Endothelial cell of umbilical vein (primary cell): ENCODE measurements at regions not wholly inside any gene's neighbourhood (a gene's known extent, or its start where the extent isn't known, plus 50 kb on each side); places are given as distances from the start of the nearest gene placed in this dataset.
"Not testable (repeated sequence)": the region's sequence is repeated elsewhere in the genome, so short reads cannot be mapped to it uniquely, and the experiment has no call there.

Experiments
- BruUV-seq: library from RNA; stranded (reverse); fragments of 400-500 nt; replicated peaks from 2 replicates; lab custom pipeline; 2021; lab: Mats Ljungman, UMichigan
- CTCF ChIA-PET: fragments of 300-600, 350-600 bp; sonication (Branson Sonifier 250); formaldehyde crosslinking; loops from one replicate; lab custom pipeline; 2021; ENCODE audit warnings: antibody characterized with exemption, inconsistent platforms; lab: Charles Lee
- POLR2A ChIA-PET: fragments of 300-600, 350-600 bp; sonication (Branson Sonifier 250); formaldehyde crosslinking; loops from one replicate; lab custom pipeline; 2021; ENCODE audit warnings: antibody characterized with exemption, inconsistent platforms; lab: Charles Lee
- DNase-seq: peaks from one replicate; pipeline ENCODE4 v3.0.0-alpha.2; 2011; ENCODE audit warnings: low read depth, low spot score
- FAIRE-seq: peaks from 2 replicates; lab custom pipeline; 2011; peaks lifted over from hg19 to GRCh38; lab: Jason Lieb, UNC
- H2AFZ ChIP-seq: 2 replicates; pipeline ENCODE4 v1.6.0; 2012; ENCODE audit warnings: low read depth, low read length, control low read depth, inconsistent platforms
- H3K27ac ChIP-seq: 2 replicates; pipeline ENCODE4 v1.5.1; 2011; ENCODE audit warnings: low read depth, mild to moderate bottlenecking, control low read depth, low read length, moderate library complexity; ENCODE audit not compliant: insufficient read depth
- H3K27me3 ChIP-seq, 2 experiments: 2 replicates each; pipeline versions ENCODE4 v1.6.0 to v1.6.1; 2011; ENCODE audit warnings: low read length in 2 of 2, mixed read lengths in 1 of 2; ENCODE audit not compliant: control insufficient read depth in 2 of 2, insufficient read depth in 2 of 2
- H3K36me3 ChIP-seq, 2 experiments: 2 replicates in 1 of 2; 3 replicates in 1 of 2; pipeline ENCODE4 v1.5.1; 2011; ENCODE audit warnings: low read length in 2 of 2, mild to moderate bottlenecking in 1 of 2, moderate library complexity in 1 of 2; ENCODE audit not compliant: control insufficient read depth in 2 of 2, insufficient read depth in 2 of 2; ENCODE audit errors: extremely low read depth in 1 of 2
- H3K4me1 ChIP-seq: 3 replicates; pipeline ENCODE4 v1.5.1; 2011; ENCODE audit warnings: mild to moderate bottlenecking, low read length; ENCODE audit not compliant: control insufficient read depth, insufficient read depth; ENCODE audit errors: extremely low read depth
- H3K4me2 ChIP-seq: 2 replicates; pipeline ENCODE4 v1.6.1; 2011; ENCODE audit warnings: low read length, control low read depth, mixed read lengths; ENCODE audit not compliant: insufficient read depth
- H3K4me3 ChIP-seq, 3 experiments: fragments of 200-600 bp in 1 of 3; sonication (generic), shearing (Covaris generic) in 1 of 3; replicated peaks in 1 of 3; 2 replicates each; pipeline ENCODE4 v1.5.1; 2011 to 2016; ENCODE audit warnings: control low read depth in 3 of 3, low read length in 3 of 3, mild to moderate bottlenecking in 2 of 3, inconsistent platforms in 1 of 3, low read depth in 1 of 3, moderate library complexity in 1 of 3; ENCODE audit not compliant: insufficient read depth in 1 of 3
- H3K79me2 ChIP-seq: 2 replicates; pipeline ENCODE4 v1.6.0; 2012; ENCODE audit warnings: low read length, inconsistent platforms; ENCODE audit not compliant: control insufficient read depth, insufficient read depth
- H3K9ac ChIP-seq: replicated peaks from 2 replicates; pipeline ENCODE3; 2011; ENCODE audit warnings: low read length, control low read depth; ENCODE audit not compliant: insufficient read depth; ENCODE audit errors: extremely low read depth
- H3K9me1 ChIP-seq: replicated peaks from 3 replicates; pipeline ENCODE4 v1.6.0; 2011; ENCODE audit warnings: mild to moderate bottlenecking, low read length; ENCODE audit not compliant: control insufficient read depth, insufficient read depth; ENCODE audit errors: extremely low read depth
- H3K9me3 ChIP-seq: replicated peaks from 2 replicates; pipeline ENCODE4 v1.5.1; 2012; ENCODE audit warnings: low read length, inconsistent platforms; ENCODE audit not compliant: control insufficient read depth, insufficient read depth
- H4K20me1 ChIP-seq: replicated peaks from 2 replicates; pipeline ENCODE3; 2011; ENCODE audit warnings: mild to moderate bottlenecking, low read length; ENCODE audit not compliant: control insufficient read depth, insufficient read depth; ENCODE audit errors: extremely low read depth
- CTCF ChIP-seq, 2 donors: IDR thresholded peaks; 1 replicate in 1 of 2; 2 replicates in 1 of 2; pipeline ENCODE4 v1.5.1; 2011; ENCODE audit warnings: low read length in 2 of 2, mild to moderate bottlenecking in 2 of 2, moderate library complexity in 2 of 2, control low read depth in 1 of 2, inconsistent platforms in 1 of 2, low read depth in 1 of 2; ENCODE audit not compliant: insufficient read depth in 1 of 2; ENCODE audit errors: extremely low read depth in 1 of 2
- EZH2 ChIP-seq: IDR thresholded peaks from 2 replicates; pipeline ENCODE4 v1.6.1; 2012; ENCODE audit warnings: borderline replicate concordance, low read depth, mild to moderate bottlenecking, moderate library complexity, low read length, inconsistent platforms; ENCODE audit not compliant: severe bottlenecking
- FOS ChIP-seq: IDR thresholded peaks from 2 replicates; pipeline ENCODE4 v1.6.1; 2011; ENCODE audit warnings: mild to moderate bottlenecking, low read length, moderate library complexity, borderline replicate concordance; ENCODE audit not compliant: insufficient read depth
- GATA2 ChIP-seq: IDR thresholded peaks from 2 replicates; pipeline ENCODE4 v1.7.0; 2011; ENCODE audit warnings: low read depth, mild to moderate bottlenecking, moderate library complexity, mixed read lengths, low read length; ENCODE audit not compliant: insufficient read length, insufficient read depth
- JUN ChIP-seq: IDR thresholded peaks from 2 replicates; pipeline ENCODE4 v1.6.1; 2011; ENCODE audit warnings: borderline replicate concordance, low read depth; ENCODE audit not compliant: insufficient read length, insufficient read depth
- MAX ChIP-seq: IDR thresholded peaks from 2 replicates; pipeline ENCODE4 v1.6.1; 2011; ENCODE audit not compliant: insufficient read depth, insufficient read length
- MYC ChIP-seq: IDR thresholded peaks from one replicate; pipeline ENCODE4 v1.6.1; 2011; ENCODE audit warnings: mild to moderate bottlenecking, low read depth, low read length
- POLR2A ChIP-seq: IDR thresholded peaks from 2 replicates; pipeline ENCODE4 v1.6.1; 2012; ENCODE audit warnings: low read depth, mild to moderate bottlenecking, control low read depth, low read length
- POLR2AphosphoS5 ChIP-seq: IDR thresholded peaks from 2 replicates; pipeline ENCODE4 v1.6.1; 2012; ENCODE audit warnings: low read depth, mild to moderate bottlenecking, control low read depth, low read length, moderate library complexity; ENCODE audit not compliant: insufficient read depth
- dilution Hi-C: fragments of 300-500 bp; cut with MboI; formaldehyde crosslinking; loops from one replicate; pipeline ENCODE4 v1.15.0; 2019; ENCODE audit warnings: low sequenced_read_pairs; ENCODE audit not compliant: extremely low pct_ligation_motif_present
- intact Hi-C: fragments of 100-400 bp; cut with micrococcal nuclease; formaldehyde crosslinking; loops from one replicate; pipeline ENCODE4 v1.10.0; 2022

GRCh38 chr2:223328578-223328977, 273.6 kb downstream of the SCG2 start:
- no TSS peak for BruUV-seq
- TF ChIP-seq JUN (no peak), MAX (no peak), FOS (no peak), EZH2 (no peak), CTCF (IDR thresholded peaks at IDR 0.05; ENCODE audit: extremely low read depth in 1 of 2, insufficient read depth in 1 of 2, low read depth in 1 of 2, low read length in 2 of 2) (no peak), GATA2 (no peak), POLR2A (no peak), MYC (no peak), POLR2AphosphoS5 (no peak)
- Histone ChIP-seq H3K9me3 (no peaks in the 10 kb centered on the region), H2AFZ (no peak overlapping the region), H3K27ac (no peak overlapping the region), H3K9me1 (no peaks in the 10 kb centered on the region), H4K20me1 (no peaks in the 10 kb centered on the region), H3K4me1 (no peaks in the 10 kb centered on the region), H3K4me2 (no peak overlapping the region), H3K79me2 (no peaks in the 10 kb centered on the region), H3K36me3 (no peaks in the 10 kb centered on the region), H3K9ac (no peak overlapping the region), H3K4me3 (no peak overlapping the region), H3K27me3 (no peaks in the 10 kb centered on the region)
- ChIA-PET CTCF (no interaction called here), POLR2A (no interaction called here)
- DNase-seq (no peak), FAIRE-seq (no peak)
- dilution Hi-C loops (no loop called here), intact Hi-C loops (no loop called here)

DNA sequence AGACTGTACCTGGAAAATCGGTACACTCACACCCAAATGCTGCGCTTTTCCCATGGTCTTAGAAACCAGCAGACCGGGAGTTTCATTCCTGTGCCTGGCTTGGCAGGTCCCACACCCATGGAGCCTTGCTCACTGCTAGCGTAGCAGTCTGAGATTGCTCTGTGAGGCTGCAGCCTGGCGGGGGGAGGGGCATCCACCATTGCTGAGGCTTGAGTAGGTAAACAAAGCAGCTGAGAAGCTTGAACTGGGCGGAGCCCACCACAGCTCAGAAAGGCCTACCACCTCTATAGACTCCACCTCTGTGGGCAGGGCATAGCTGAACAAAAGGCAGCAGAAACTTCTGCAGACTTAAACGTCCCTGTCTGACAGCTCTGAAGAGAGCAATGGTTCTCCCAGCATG, 271.4 kb downstream of the SCG2 start:
- H3K9me3 ChIP-seq, DNase-seq, H3K79me2 ChIP-seq, dilution Hi-C loops, H2AFZ ChIP-seq, BruUV-seq, H3K9ac ChIP-seq, H3K4me3 ChIP-seq, CTCF ChIA-PET, H3K4me2 ChIP-seq, intact Hi-C loops, H3K27ac ChIP-seq, H3K9me1 ChIP-seq, H3K4me1 ChIP-seq, H3K36me3 ChIP-seq, H3K27me3 ChIP-seq, FAIRE-seq, POLR2A ChIA-PET, H4K20me1 ChIP-seq: not testable (repeated sequence)
